Renal cortical epithelial cell (primary cell): ENCODE measurements at regions not wholly inside any gene's neighbourhood (a gene's known extent, or its start where the extent isn't known, plus 50 kb on each side); places are given as distances from the start of the nearest gene placed in this dataset.
"Not testable (repeated sequence)": the region's sequence is repeated elsewhere in the genome, so short reads cannot be mapped to it uniquely, and the experiment has no call there.

Source experiments
- DNase-seq: peaks from one replicate; pipeline ENCODE4 v3.0.0-alpha.2; 2011; ENCODE audit warnings: low read depth

DNA sequence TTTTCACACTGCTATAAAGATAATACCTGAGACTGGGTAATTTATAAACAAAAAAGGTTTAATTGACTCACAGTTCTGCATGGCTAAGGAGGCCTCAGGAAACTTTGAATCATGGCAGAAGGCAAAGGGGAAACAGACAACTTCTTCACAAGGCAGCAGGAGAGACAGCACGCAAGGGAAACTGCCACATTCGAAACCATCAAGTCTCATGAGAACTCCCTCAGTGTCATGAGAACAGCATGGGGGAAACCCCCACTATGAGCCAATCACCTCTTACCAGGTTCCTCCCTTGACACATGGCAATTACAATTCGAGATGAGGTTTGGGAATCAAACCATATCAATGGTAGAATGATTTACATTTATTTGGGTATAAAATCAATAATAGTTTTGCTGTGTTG lies 558.5 kb downstream of the TMTC2 start:
- no peak for DNase-seq

DNA sequence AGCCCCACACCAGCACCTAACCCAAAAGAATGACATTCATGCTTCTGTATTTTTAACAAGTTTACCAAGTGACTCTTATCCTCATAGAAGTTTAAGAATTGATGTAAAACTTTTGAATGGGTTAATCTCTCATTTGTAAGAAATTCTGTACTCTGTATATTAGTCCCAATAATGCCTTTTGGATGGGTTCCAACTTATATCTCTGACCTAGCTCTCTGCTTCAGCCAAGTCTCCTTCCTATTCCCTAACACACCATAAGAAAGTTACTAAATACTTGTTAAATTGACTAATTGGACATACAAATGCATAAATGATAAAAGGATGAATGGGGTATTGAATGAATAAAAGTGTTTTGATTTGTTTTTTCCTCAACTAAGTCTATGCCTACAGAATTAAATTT lies 557.3 kb downstream of the TMTC2 start:
- no peak for DNase-seq

GRCh38 chr12:83233987-83234386 lies 547.3 kb downstream of the TMTC2 start:
- not testable (repeated sequence) for DNase-seq

GRCh38 chr12:83226960-83227359 lies 540.3 kb downstream of the TMTC2 start:
- DNase-seq: not testable (repeated sequence)

- no peak for DNase-seq
Observed at GRCh38 chr12:83225806-83226205, 539.1 kb downstream of the TMTC2 start.

GRCh38 chr12:83224012-83224411 lies 537.3 kb downstream of the TMTC2 start:
- DNase-seq: no peak

- no peak for DNase-seq
Observed at GRCh38 chr12:83220774-83221173, 534.1 kb downstream of the TMTC2 start.

GRCh38 chr12:83216230-83216629 lies 529.5 kb downstream of the TMTC2 start:
- DNase-seq: no peak

- no peak for DNase-seq
Observed at GRCh38 chr12:83214185-83214584, 527.5 kb downstream of the TMTC2 start.

DNA sequence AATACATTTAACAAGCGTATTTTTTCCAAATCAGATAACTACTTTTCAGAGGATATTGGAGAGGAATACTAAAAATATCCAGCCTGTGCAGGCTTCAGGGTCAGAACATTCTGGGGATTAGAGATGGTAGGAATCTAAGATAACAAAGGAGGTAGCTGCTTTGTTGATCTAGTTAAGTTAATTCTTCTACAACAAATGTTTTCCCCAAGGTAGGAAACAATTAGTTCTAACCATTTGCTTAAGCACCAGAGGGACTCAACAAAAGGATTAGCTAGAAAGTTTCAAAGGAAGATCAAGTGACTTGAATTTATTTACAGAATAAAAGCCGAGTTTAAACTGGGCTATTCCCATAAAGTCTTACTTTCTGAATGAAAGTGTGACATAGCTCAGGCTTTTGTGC lies 524.2 kb downstream of the TMTC2 start:
- no peak for DNase-seq

- no peak for DNase-seq
Observed at GRCh38 chr12:83199069-83199468, 512.4 kb downstream of the TMTC2 start.

DNA sequence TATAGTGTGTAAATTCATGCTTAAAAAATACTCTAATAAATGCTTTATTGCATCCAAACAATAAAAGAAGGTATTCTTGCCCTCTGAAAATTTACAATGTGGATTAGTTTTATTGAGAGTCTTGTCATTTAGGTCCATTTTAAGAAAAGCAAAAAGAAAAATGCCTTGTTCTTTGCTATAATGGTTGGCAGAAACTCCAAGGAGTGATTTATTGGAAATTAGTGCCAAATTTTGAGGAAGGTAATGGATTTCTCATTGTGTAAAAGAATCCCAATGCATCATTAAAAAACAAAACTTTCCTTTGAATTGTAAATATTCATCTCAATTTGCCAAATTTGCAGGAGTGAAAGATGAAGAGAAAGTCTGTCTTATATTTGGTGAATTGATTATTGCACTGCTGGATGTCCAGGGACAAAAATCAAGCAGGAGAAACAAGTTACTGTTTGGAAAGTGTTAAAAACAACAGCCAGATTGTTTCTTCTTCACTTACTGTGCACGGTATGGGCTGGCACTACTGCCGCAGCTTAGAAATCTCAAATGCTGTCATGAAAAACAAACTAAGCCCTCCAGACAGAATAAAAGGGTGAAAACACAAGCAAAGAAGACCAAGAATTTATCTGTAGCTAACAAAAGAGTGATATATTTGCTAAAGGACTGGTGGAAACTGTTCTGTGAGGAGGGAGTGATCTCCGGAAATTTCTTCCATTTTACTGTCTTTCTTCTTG lies 511.7 kb downstream of the TMTC2 start:
- DNase-seq: no peak

DNA sequence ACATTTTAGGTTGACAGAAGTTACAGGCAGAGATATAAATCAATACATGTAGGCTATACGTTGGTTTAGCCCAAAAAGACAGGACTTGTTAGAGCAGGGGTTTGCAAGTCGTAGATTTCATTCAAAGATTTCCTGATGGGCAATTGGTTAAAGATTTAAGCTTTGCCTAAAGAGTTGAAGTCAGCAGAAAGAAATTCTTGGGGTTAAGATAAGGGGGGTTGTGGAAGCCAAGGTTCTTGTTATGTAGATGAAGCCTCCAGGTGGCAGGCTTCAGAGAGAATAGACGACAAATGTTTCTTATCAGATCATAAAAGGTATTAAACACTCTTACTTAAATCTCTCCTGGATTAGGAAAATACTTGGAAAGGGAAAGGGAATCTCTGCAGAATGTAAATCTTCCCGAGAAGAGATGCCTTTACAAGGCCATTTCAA lies 510.8 kb downstream of the TMTC2 start:
- no peak for DNase-seq

DNA sequence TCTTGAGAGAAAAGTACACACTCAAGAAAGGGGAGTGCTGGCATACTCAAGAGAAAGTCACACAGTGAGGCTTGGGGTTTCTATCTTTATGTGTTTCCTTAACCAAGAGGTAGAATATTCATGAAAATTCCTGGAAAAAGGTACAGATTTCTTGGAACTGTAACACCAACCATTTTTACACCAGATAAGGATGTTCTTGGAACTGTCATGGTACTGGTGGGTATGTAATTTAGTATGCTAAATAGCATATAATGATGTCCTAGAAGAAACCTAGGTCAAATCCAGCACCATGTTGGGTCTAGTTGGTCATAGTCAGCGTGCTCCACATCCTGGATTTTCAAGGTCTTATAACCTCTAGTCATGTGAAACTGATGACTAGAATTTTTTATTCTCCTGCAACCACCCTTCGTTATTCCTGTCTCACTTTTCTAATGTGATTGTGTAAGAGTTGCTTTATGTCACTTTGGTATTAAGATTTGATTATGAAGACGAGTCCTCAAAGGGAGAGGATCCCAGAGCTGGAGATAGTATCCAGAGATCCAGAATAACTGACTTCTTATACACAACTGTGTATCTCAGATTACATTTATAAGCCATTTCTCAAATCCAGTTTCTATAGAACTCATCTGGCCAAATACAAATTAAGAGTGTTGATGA lies 510.1 kb downstream of the TMTC2 start:
- DNase-seq: no peak

DNA sequence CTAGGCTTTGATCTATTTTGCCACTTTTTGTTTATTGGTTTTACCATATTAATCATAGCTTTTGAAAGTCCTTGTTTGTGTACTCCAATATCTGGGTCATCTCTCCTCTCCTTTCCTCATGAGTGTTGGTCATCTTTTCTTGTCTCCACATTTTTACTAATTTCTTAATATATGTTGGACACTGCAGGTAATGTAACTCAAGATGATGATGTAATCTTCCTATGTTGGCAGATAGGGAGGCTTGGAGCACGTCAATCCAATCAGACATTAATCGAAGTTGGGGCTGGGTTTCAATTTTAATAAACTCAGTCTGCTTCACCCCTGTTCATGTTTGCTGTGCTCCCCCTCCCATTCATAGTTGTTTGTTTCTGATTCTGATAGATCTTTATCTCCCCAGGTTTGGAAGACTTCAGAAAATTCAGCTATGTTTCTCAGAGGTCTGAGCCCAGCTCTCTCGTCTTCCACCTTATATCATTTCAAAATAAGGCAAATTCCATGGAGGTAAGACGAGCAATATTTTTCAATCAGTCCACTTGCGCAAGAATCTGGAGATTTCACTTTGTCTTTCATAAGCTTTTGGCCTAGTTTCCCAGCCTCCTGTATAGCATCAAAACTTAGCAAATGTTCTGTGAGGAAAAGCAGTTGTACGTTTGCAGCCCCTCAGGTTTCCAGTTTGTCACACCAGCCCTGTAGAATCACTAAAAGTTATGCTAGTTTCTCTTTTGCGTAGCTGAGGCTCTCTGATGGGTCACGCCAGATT lies 504.1 kb downstream of the TMTC2 start:
- no peak for DNase-seq

DNA sequence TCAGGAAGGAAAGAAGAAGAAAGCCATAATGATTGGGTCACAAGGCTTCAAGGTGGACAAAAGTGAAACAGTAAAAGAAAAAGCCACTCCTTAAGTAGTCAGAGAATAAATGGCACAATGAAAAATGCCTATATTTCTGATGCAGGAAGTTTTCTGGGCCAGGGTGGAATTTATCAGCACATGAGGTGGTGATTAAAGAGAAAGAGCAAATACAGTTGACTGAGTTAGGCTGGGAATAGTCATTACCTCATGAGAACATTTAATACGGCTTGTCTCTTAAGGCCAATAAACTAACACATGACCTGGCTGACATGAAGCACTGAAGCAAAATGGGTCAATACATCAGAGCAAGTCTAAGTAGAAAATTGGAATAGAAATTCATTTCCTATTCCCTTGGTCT lies 499.7 kb downstream of the TMTC2 start:
- DNase-seq: no peak

DNA sequence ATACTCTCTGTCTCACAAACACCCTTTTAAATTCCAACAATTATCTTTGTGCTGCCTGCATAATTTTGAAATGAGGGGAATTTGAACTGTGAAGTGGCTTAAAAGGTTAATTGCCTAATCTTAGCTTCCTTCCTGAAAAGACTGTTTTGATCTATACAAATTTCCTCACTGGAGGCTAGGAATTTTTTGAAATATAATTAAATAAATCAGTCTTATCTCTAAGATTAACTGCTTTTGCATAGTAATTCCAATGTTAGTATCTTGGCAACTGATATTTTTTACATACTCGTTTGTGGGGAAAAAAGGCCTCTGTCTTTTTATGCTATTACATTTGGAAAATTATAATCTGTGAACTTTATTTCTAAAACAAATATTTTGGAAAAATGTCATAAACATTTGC lies 498.5 kb downstream of the TMTC2 start:
- DNase-seq: no peak
